GM23248 (cell line): ENCODE measurements at regions not wholly inside any gene's neighbourhood (a gene's known extent, or its start where the extent isn't known, plus 50 kb on each side); places are given as distances from the start of the nearest gene placed in this dataset.

ENCODE experiments used
- EZH2 ChIP-seq: fragments of 200-600 bp; sonication (generic); IDR thresholded peaks from 2 replicates; pipeline ENCODE4 v1.6.1; 2018; ENCODE audit warnings: antibody characterized with exemption, mild to moderate bottlenecking; ENCODE audit not compliant: insufficient read depth, poor library complexity, severe bottlenecking
- EZH2phosphoT487 ChIP-seq: fragments of 200-600 bp; sonication (generic); IDR thresholded peaks from 2 replicates; pipeline ENCODE4 v1.6.1; 2018; ENCODE audit warnings: antibody characterized with exemption, moderate library complexity, mild to moderate bottlenecking, low read depth; ENCODE audit not compliant: insufficient read depth

DNA sequence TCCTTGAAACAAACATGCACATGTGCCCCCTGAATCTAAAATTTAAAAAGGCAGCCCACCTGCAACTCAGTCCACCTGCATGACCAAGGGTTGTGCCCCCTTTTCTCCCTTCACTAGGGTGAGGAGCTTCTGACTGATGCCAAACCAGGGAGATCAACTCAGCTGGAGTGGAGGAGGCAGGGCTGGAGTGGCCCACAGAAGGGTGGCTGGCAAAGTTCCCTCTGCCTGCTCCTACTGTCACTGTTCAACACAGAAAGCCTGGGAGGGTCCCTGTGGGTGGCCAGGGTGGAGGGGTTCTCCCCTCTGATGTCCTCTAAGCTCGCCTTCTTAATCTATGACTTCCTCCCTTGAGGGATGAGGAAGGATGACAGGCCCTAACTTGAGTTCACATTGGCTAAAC is 55.7 kb upstream of the ANTXRL start:
- TF ChIP-seq EZH2phosphoT487 (no peak), EZH2 (no peak)
